Neural progenitor cell (in vitro differentiated cells): ENCODE measurements at regions not wholly inside any gene's neighbourhood (a gene's known extent, or its start where the extent isn't known, plus 50 kb on each side); places are given as distances from the start of the nearest gene placed in this dataset.

Experiments
- CTCF ChIP-seq: fragments of 200-600 bp; sonication (generic); IDR thresholded peaks from 2 replicates; pipeline ENCODE4 v1.5.1; 2017; ENCODE audit warnings: antibody characterized with exemption, mild to moderate bottlenecking
- EZH2 ChIP-seq: fragments of 200-600 bp; sonication (generic); IDR thresholded peaks from 2 replicates; pipeline ENCODE4 v1.6.1; 2017; ENCODE audit warnings: antibody characterized with exemption, mild to moderate bottlenecking, moderate library complexity
- EZH2phosphoT487 ChIP-seq: fragments of 200-600 bp; sonication (generic); IDR thresholded peaks from 2 replicates; pipeline ENCODE4 v1.6.1; 2017; ENCODE audit warnings: antibody characterized with exemption

GRCh38 chr3:59572106-59572505 is 522.3 kb upstream of the CFAP20DC start:
- TF ChIP-seq CTCF = no peak
- TF ChIP-seq EZH2 = no peak
- no peak for TF ChIP-seq EZH2phosphoT487
